ENCODE measurements at regions not wholly inside any gene's neighbourhood (a gene's known extent, or its start where the extent isn't known, plus 50 kb on each side); places are given as distances from the start of the nearest gene placed in this dataset.

DNA sequence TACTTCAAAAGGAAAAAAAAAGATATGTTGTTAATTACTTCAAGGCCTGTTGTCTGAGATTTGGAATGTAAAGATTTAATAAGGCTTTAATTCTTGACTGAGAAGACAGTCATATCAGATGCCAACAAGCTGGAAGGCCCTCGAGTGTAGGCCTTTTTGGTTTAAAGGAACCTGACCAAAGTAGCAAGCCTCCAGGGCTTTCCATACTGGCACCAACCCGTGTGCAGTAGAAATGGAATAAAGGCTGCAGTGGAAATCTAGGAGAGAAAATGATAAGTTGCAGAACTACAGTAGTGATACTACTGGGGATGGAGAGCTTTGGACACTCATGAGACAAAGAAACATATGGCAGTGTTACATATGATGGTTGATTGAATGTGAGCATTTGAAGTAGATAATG lies 358.0 kb downstream of the TAF11L14 start:
- TF ChIP-seq POLR2A (IDR thresholded peaks at IDR 0.05): no peak
- TF ChIP-seq, protein P1, sequence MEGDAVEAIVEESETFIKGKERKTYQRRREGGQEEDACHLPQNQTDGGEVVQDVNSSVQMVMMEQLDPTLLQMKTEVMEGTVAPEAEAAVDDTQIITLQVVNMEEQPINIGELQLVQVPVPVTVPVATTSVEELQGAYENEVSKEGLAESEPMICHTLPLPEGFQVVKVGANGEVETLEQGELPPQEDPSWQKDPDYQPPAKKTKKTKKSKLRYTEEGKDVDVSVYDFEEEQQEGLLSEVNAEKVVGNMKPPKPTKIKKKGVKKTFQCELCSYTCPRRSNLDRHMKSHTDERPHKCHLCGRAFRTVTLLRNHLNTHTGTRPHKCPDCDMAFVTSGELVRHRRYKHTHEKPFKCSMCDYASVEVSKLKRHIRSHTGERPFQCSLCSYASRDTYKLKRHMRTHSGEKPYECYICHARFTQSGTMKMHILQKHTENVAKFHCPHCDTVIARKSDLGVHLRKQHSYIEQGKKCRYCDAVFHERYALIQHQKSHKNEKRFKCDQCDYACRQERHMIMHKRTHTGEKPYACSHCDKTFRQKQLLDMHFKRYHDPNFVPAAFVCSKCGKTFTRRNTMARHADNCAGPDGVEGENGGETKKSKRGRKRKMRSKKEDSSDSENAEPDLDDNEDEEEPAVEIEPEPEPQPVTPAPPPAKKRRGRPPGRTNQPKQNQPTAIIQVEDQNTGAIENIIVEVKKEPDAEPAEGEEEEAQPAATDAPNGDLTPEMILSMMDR (IDR thresholded peaks at IDR 0.05): no peak
- no peak for TF ChIP-seq POLR2AphosphoS5 (IDR thresholded peaks at IDR 0.05)
